Fibroblast of lung (primary cell): ENCODE measurements at regions not wholly inside any gene's neighbourhood (a gene's known extent, or its start where the extent isn't known, plus 50 kb on each side); places are given as distances from the start of the nearest gene placed in this dataset.
A peak's percentile ranks its signal among the peaks of the same experiment; 100 is the strongest.

Experiments used
- DNase-seq, 2 donors: peaks; one replicate each; pipeline versions ENCODE4 v3.0.0 to v3.0.0-alpha.2; 2010; ENCODE audit warnings: low read depth in 2 of 2
- H2AFZ ChIP-seq: 2 replicates; pipeline ENCODE4 v1.5.1; 2012; ENCODE audit warnings: low read length, control low read depth, inconsistent platforms
- H3K27ac ChIP-seq: 2 replicates; pipeline ENCODE4 v1.5.1; 2011; ENCODE audit warnings: low read length, control low read depth; ENCODE audit not compliant: insufficient read depth
- H3K27me3 ChIP-seq: 2 replicates; pipeline ENCODE4 v1.5.1; 2011; ENCODE audit warnings: mild to moderate bottlenecking, low read length; ENCODE audit not compliant: control insufficient read depth, insufficient read depth
- H3K36me3 ChIP-seq: 2 replicates; pipeline ENCODE4 v1.5.1; 2011; ENCODE audit warnings: low read length; ENCODE audit not compliant: control insufficient read depth, insufficient read depth
- H3K4me1 ChIP-seq: 2 replicates; pipeline ENCODE4 v1.5.1; 2011; ENCODE audit warnings: low read length; ENCODE audit not compliant: control insufficient read depth, insufficient read depth; ENCODE audit errors: extremely low read depth
- H3K4me2 ChIP-seq: 2 replicates; pipeline ENCODE4 v1.5.1; 2011; ENCODE audit warnings: low read length, control low read depth; ENCODE audit not compliant: insufficient read depth; ENCODE audit errors: extremely low read depth
- H3K4me3 ChIP-seq, 4 experiments: fragments of 200-600 bp in 1 of 4; sonication (generic) in 1 of 4; replicated peaks in 1 of 4; 2 replicates each; pipeline ENCODE4 v1.5.1; 2011 to 2016; ENCODE audit warnings: low read length in 4 of 4, low read depth in 3 of 4, mild to moderate bottlenecking in 3 of 4, control low read depth in 2 of 4, inconsistent platforms in 1 of 4, mixed read lengths in 1 of 4; ENCODE audit not compliant: insufficient read depth in 1 of 4; ENCODE audit errors: control extremely low read depth in 1 of 4
- H3K79me2 ChIP-seq: 2 replicates; pipeline ENCODE4 v1.5.1; 2012; ENCODE audit warnings: mild to moderate bottlenecking, low read length, inconsistent platforms; ENCODE audit not compliant: control insufficient read depth, insufficient read depth
- H3K9ac ChIP-seq: 2 replicates; pipeline ENCODE4 v1.5.1; 2011; ENCODE audit warnings: mild to moderate bottlenecking, low read length, control low read depth; ENCODE audit not compliant: insufficient read depth
- H3K9me3 ChIP-seq: 2 replicates; pipeline ENCODE4 v1.5.1; 2012; ENCODE audit warnings: low read depth, low read length; ENCODE audit not compliant: control insufficient read depth, insufficient read depth
- H4K20me1 ChIP-seq: 2 replicates; pipeline ENCODE4 v1.5.1; 2011; ENCODE audit warnings: low read length; ENCODE audit not compliant: control insufficient read depth, insufficient read depth; ENCODE audit errors: extremely low read depth
- CTCF ChIP-seq, 2 donors: IDR thresholded peaks in 1 of 2; conservative IDR thresholded peaks in 1 of 2; 1 replicate in 1 of 2; 2 replicates in 1 of 2; pipeline ENCODE4 v1.5.1; 2011 to 2012; ENCODE audit warnings: low read length in 2 of 2, control low read depth in 1 of 2, inconsistent platforms in 1 of 2, low read depth in 1 of 2, mild to moderate bottlenecking in 1 of 2
- EZH2 ChIP-seq: IDR thresholded peaks from 2 replicates; pipeline ENCODE4 v1.5.1; 2012; ENCODE audit warnings: low read length, control low read depth, mild to moderate bottlenecking; ENCODE audit errors: missing control alignments

GRCh38 chr17:71109697-71110096 lies 940.4 kb downstream of the KCNJ2 start:
- Histone ChIP-seq H3K4me1 (no peaks in the 10 kb centered on the region), H3K4me3 (no peak overlapping the region), H3K27me3 (no peaks in the 10 kb centered on the region), H4K20me1 (no peaks in the 10 kb centered on the region), H2AFZ (no peak overlapping the region), H3K79me2 (no peaks in the 10 kb centered on the region), H3K4me2 (no peak overlapping the region), H3K27ac (no peak overlapping the region), H3K9me3 (no peaks in the 10 kb centered on the region), H3K9ac (no peak overlapping the region), H3K36me3 (no peaks in the 10 kb centered on the region)
- peak in 1 of 2 donors; percentile 20 for DNase-seq
- no peak for TF ChIP-seq CTCF (conservative IDR thresholded peaks at IDR 0.05 in 1 of 2, IDR thresholded peaks at IDR 0.05 in 1 of 2; ENCODE audit: low read depth in 1 of 2, low read length in 2 of 2)
- TF ChIP-seq EZH2: no peak

GRCh38 chr17:71110326-71110725 lies 941.0 kb downstream of the KCNJ2 start:
- Histone ChIP-seq H3K36me3 (no peaks in the 10 kb centered on the region), H2AFZ (no peak overlapping the region), H3K27ac (no peak overlapping the region), H3K9ac (no peak overlapping the region), H3K27me3 (no peaks in the 10 kb centered on the region), H4K20me1 (no peaks in the 10 kb centered on the region), H3K79me2 (no peaks in the 10 kb centered on the region), H3K9me3 (no peaks in the 10 kb centered on the region), H3K4me3 (no peak overlapping the region), H3K4me2 (no peak overlapping the region), H3K4me1 (no peaks in the 10 kb centered on the region)
- DNase-seq: no peak
- TF ChIP-seq EZH2 (no peak), CTCF (conservative IDR thresholded peaks at IDR 0.05 in 1 of 2, IDR thresholded peaks at IDR 0.05 in 1 of 2; ENCODE audit: low read depth in 1 of 2, low read length in 2 of 2) (no peak)

- H4K20me1 ChIP-seq: no peaks in the 10 kb centered on the region
These were observed 942.1 kb downstream of the KCNJ2 start for GRCh38 chr17:71111460-71111859.

More at GRCh38 chr17:71111460-71111859, 942.1 kb downstream of the KCNJ2 start:
- H2AFZ ChIP-seq: no peak overlapping the region
- H3K27me3 ChIP-seq: no peaks in the 10 kb centered on the region
- no peak for DNase-seq
- H3K9ac ChIP-seq: no peak overlapping the region
- H3K27ac ChIP-seq: no peak overlapping the region
- H3K9me3 ChIP-seq: no peaks in the 10 kb centered on the region
- no peaks in the 10 kb centered on the region for H3K79me2 ChIP-seq
- no peak overlapping the region for H3K4me3 ChIP-seq
- H3K4me2 ChIP-seq: no peak overlapping the region
- H3K36me3 ChIP-seq: no peaks in the 10 kb centered on the region
- no peaks in the 10 kb centered on the region for H3K4me1 ChIP-seq
- TF ChIP-seq CTCF (conservative IDR thresholded peaks at IDR 0.05 in 1 of 2, IDR thresholded peaks at IDR 0.05 in 1 of 2; ENCODE audit: low read depth in 1 of 2, low read length in 2 of 2): no peak
